K562 (cell line): ENCODE measurements at regions not wholly inside any gene's neighbourhood (a gene's known extent, or its start where the extent isn't known, plus 50 kb on each side); places are given as distances from the start of the nearest gene placed in this dataset.

Source experiments
- ARID4B ChIP-seq: sonication (generic); formaldehyde crosslinking; IDR thresholded peaks from 2 replicates; pipeline ENCODE4 v1.8.0; 2022; ENCODE audit warnings: mild to moderate bottlenecking, missing genetic modification reagents
- CBX8 ChIP-seq: fragments of 200-600 bp; sonication (generic); IDR thresholded peaks from 2 replicates; pipeline ENCODE4 v1.6.1; 2012; ENCODE audit warnings: borderline replicate concordance, mixed run types, low read depth, mild to moderate bottlenecking, moderate library complexity, mixed read lengths, low read length, control low read depth, inconsistent platforms; ENCODE audit not compliant: poor library complexity, severe bottlenecking; ENCODE audit errors: extremely low read depth
- CHCHD3 ChIP-seq: fragments of 250-450 bp; sonication (Bioruptor Pico); IDR thresholded peaks from 2 replicates; pipeline ENCODE4 v2.1.2; 2022; ENCODE audit warnings: mild to moderate bottlenecking
- DIDO1 ChIP-seq: fragments of 450-650 bp; IDR thresholded peaks from 2 replicates; pipeline ENCODE4 v1.6.1; 2016; ENCODE audit warnings: low read depth, missing biosample characterization, missing genetic modification characterization
- E2F8 ChIP-seq: fragments of 450-650 bp; IDR thresholded peaks from 2 replicates; pipeline ENCODE4 v1.7.1; 2018; ENCODE audit warnings: mild to moderate bottlenecking, low read depth; ENCODE audit not compliant: partially characterized antibody
- HLTF ChIP-seq: fragments of 450-650 bp; IDR thresholded peaks from 2 replicates; pipeline ENCODE4 v1.6.1; 2016
- MYBL2 ChIP-seq, 2 experiments: fragments of 450-650 bp in 1 of 2; sonication (generic) in 1 of 2; formaldehyde crosslinking in 1 of 2; IDR thresholded peaks; 2 replicates each; pipeline versions ENCODE4 v1.6.1 to v1.8.1; 2017 to 2022; ENCODE audit warnings: borderline replicate concordance in 1 of 2, inconsistent platforms in 1 of 2, low read depth in 1 of 2, mild to moderate bottlenecking in 1 of 2, missing genetic modification reagents in 1 of 2, moderate library complexity in 1 of 2
- PRDM10 ChIP-seq: fragments of 450-650 bp; IDR thresholded peaks from 2 replicates; pipeline ENCODE4 v1.6.1; 2018; ENCODE audit not compliant: partially characterized antibody
- PRMT5 ChIP-seq: sonication (generic); formaldehyde crosslinking; IDR thresholded peaks from 2 replicates; pipeline ENCODE4 v1.5.0; 2020; ENCODE audit warnings: missing genetic modification reagents
- SMC3 ChIP-seq: conservative IDR thresholded peaks from 2 replicates; pipeline ENCODE4 v1.6.1; 2011; ENCODE audit warnings: low read depth, low read length, improper control_type of control experiment; ENCODE audit not compliant: insufficient read depth
- THAP7 ChIP-seq: fragments of 250-450 bp; sonication (Bioruptor Pico); IDR thresholded peaks from 2 replicates; pipeline ENCODE4 v1.5.0; 2021
- ZBTB33 ChIP-seq: sonication (generic); formaldehyde crosslinking; IDR thresholded peaks from 2 replicates; pipeline ENCODE4 v1.8.1; 2023; ENCODE audit warnings: mild to moderate bottlenecking, missing genetic modification reagents
- ZKSCAN8 ChIP-seq: fragments of 200-800 bp; sonication (Bioruptor generic); IDR thresholded peaks from 2 replicates; pipeline ENCODE4 v1.6.1; 2016; ENCODE audit warnings: missing genetic modification characterization, missing compliant biosample characterization
- ZNF146 ChIP-seq: IDR thresholded peaks from one replicate; pipeline ENCODE4 v1.6.1; 2018; ENCODE audit warnings: missing compliant biosample characterization; ENCODE audit not compliant: unreplicated experiment

GRCh38 chr5:164360589-164360988 is 855.2 kb downstream of the MAT2B start (continued):
- TF ChIP-seq E2F8 (no peak), PRDM10 (no peak), ZKSCAN8 (CRISPR knock-in tag) (no peak), CBX8 (no peak), ZNF146 (CRISPR knock-in tag) (no peak), SMC3 (no peak), ZBTB33 (CRISPR knock-in tag) (no peak), DIDO1 (tag) (no peak), PRMT5 (CRISPR knock-in tag) (no peak), HLTF (no peak), MYBL2 (IDR thresholded peaks at IDR 0.05; ENCODE audit: low read depth) (no peak), MYBL2 (CRISPR knock-in tag; IDR thresholded peaks at IDR 0.05; ENCODE audit: borderline replicate concordance) (no peak), THAP7 (no peak), CHCHD3 (no peak), ARID4B (no peak)
